Ectodermal cell (in vitro differentiated cells): ENCODE measurements at regions not wholly inside any gene's neighbourhood (a gene's known extent, or its start where the extent isn't known, plus 50 kb on each side); places are given as distances from the start of the nearest gene placed in this dataset.

ENCODE experiments used
- H3K27ac ChIP-seq: 2 replicates; pipeline ENCODE4 v1.7.0; 2013; ENCODE audit warnings: mild to moderate bottlenecking, low read depth, low read length; ENCODE audit not compliant: insufficient read depth, poor library complexity, severe bottlenecking
- H3K27me3 ChIP-seq: 2 replicates; pipeline ENCODE4 v1.7.0; 2013; ENCODE audit warnings: mild to moderate bottlenecking, low read length; ENCODE audit not compliant: insufficient read depth, control insufficient read depth, poor library complexity, severe bottlenecking
- H3K36me3 ChIP-seq: one replicate; pipeline ENCODE4 v1.7.0; 2013; ENCODE audit warnings: low read length; ENCODE audit not compliant: control insufficient read depth, insufficient read depth
- H3K4me1 ChIP-seq: one replicate; pipeline ENCODE4 v1.7.0; 2013; ENCODE audit warnings: low read length; ENCODE audit not compliant: control insufficient read depth, insufficient read depth
- H3K4me3 ChIP-seq: 2 replicates; pipeline ENCODE4 v1.7.0; 2013; ENCODE audit warnings: low read depth, low read length, control low read depth; ENCODE audit not compliant: insufficient read depth
- H3K9me3 ChIP-seq: 2 replicates; pipeline ENCODE4 v1.7.0; 2013; ENCODE audit warnings: mild to moderate bottlenecking, low read length, moderate library complexity; ENCODE audit not compliant: control insufficient read depth
- whole genome bisulfite sequencing, 2 experiments: methylation state at CpG; one replicate each; pipeline ENCODE4 v1.1.7; 2013; ENCODE audit warnings: missing lambda C conversion rate in 2 of 2; 5-methylcytosine and 5-hydroxymethylcytosine counted together

DNA sequence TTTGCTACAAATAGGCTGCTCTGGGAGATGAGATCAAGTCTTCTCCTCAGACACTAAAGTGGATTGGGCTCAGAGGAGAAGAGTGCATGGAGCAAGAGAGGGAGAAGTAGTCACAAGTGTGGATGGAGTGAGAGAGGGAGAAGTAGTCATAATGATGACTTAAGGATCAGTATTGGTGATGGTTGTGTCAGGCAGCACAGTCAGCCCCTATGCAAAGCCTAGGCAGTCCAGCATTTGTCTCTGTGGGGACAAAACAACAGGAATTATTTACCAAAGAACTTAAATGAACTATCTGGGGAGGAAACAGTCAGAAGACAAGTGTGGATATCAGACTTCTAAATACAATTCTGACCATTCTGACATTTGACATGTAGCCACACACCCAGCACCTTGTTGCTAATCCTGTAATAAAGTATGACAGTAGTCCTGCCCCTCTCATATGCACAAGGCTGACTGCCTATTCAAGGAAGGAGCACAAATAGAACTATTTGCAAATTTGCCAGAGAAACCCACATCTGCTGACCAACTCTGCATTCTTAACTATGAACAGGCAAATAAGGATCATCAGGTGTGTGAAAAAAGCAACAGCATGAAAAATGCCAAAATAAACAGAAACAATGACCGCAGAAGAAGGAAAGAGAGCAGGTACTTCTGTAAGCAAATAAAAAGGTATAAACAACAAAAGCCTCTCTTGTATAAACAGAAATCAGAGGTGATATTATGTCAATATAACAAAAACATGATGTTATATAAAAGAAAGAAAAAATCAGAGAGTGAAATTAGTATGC, 1597.9 kb upstream of the ACVR2A start:
- no peak overlapping the region for H3K4me3 ChIP-seq
- no peaks in the 10 kb centered on the region for H3K36me3 ChIP-seq
- H3K27me3 ChIP-seq = no peaks in the 10 kb centered on the region
- 0% methylated on average over 1 of the region's 1 CpG; no CpG with 5 or more reads in 1 of the 2 experiments for WGBS, 2 experiments
- H3K9me3 ChIP-seq = no peaks in the 10 kb centered on the region
- no peaks in the 10 kb centered on the region for H3K4me1 ChIP-seq
- no peak overlapping the region for H3K27ac ChIP-seq

- Histone ChIP-seq H3K27ac (no peak overlapping the region), H3K27me3 (no peaks in the 10 kb centered on the region), H3K9me3 (no peaks in the 10 kb centered on the region), H3K4me3 (no peak overlapping the region), H3K36me3 (no peaks in the 10 kb centered on the region), H3K4me1 (no peaks in the 10 kb centered on the region)
- 79% methylated on average over 2 of the region's 3 CpGs; no CpG with 5 or more reads in 1 of the 2 experiments for WGBS, 2 experiments
Measured at GRCh38 chr2:146246002-146246735, 1598.7 kb upstream of the ACVR2A start.

GRCh38 chr2:146244830-146245229, 1600.0 kb upstream of the ACVR2A start:
- H3K4me1 ChIP-seq = no peaks in the 10 kb centered on the region
- 89% methylated on average over 1 of the region's 2 CpGs; no CpG with 5 or more reads in 1 of the 2 experiments for WGBS, 2 experiments
- no peaks in the 10 kb centered on the region for H3K27me3 ChIP-seq
- H3K36me3 ChIP-seq = no peaks in the 10 kb centered on the region
- H3K9me3 ChIP-seq = no peaks in the 10 kb centered on the region
- H3K4me3 ChIP-seq = no peak overlapping the region
- no peak overlapping the region for H3K27ac ChIP-seq

GRCh38 chr2:146244131-146244530, 1600.7 kb upstream of the ACVR2A start:
- H3K27me3 ChIP-seq = no peaks in the 10 kb centered on the region
- no peak overlapping the region for H3K4me3 ChIP-seq
- no peaks in the 10 kb centered on the region for H3K4me1 ChIP-seq
- no peak overlapping the region for H3K27ac ChIP-seq
- no peaks in the 10 kb centered on the region for H3K36me3 ChIP-seq
- H3K9me3 ChIP-seq = no peaks in the 10 kb centered on the region
- 64 to 79% methylated on average over 1 to 2 of the region's 2 CpGs for WGBS, 2 experiments

GRCh38 chr2:146241023-146241422, 1603.8 kb upstream of the ACVR2A start:
- Histone ChIP-seq H3K4me3 (no peak overlapping the region), H3K9me3 (no peaks in the 10 kb centered on the region), H3K27ac (no peak overlapping the region), H3K27me3 (no peaks in the 10 kb centered on the region), H3K36me3 (no peaks in the 10 kb centered on the region), H3K4me1 (no peaks in the 10 kb centered on the region)
- 79 to 86% methylated on average over 1 of the region's 1 CpG for WGBS, 2 experiments

- Histone ChIP-seq H3K27me3 (no peaks in the 10 kb centered on the region), H3K27ac (no peak overlapping the region), H3K4me1 (no peaks in the 10 kb centered on the region), H3K9me3 (no peaks in the 10 kb centered on the region), H3K4me3 (no peak overlapping the region), H3K36me3 (no peaks in the 10 kb centered on the region)
- 67 to 93% methylated on average over 1 to 2 of the region's 2 CpGs for WGBS, 2 experiments
Measured at GRCh38 chr2:146240391-146240790, 1604.4 kb upstream of the ACVR2A start.

DNA sequence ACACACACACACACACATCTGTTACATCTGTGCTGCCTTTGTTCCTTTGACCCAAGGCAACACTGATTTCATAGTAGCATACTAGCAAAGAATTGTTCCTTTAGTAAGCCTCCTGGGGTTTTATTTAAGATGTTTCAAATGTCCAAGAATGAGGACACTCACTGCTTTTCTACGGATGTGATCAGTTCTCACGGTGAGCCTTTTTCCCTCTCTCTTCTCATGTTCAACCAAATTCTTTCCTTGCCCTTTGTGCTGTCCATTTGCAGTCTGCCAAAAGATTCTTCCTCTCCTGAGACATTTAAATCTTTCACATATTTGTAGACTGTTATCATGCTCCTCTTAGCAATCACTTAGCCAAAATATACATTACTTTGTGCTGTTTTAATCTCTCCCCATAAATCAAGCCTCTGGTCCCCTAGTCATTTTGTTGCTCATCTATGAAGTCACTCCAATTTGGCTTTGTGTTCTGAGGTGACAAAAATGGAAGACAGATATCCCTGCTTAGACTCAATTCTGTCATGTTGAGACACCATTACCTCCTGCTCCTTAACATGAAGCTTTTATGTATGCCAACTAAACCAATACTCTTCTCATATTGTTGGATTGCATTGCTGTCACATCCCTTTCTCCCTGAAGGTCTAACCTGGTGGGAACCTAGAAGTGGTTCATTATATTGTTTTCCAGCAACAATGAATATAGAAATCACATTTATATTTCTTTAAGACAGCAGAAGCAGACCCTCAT, 1605.3 kb upstream of the ACVR2A start:
- no peak overlapping the region for H3K27ac ChIP-seq
- 79 to 84% methylated on average over 2 of the region's 2 CpGs for whole genome bisulfite sequencing, 2 experiments
- H3K9me3 ChIP-seq = no peaks in the 10 kb centered on the region
- no peaks in the 10 kb centered on the region for H3K36me3 ChIP-seq
- H3K4me1 ChIP-seq = no peaks in the 10 kb centered on the region
- H3K4me3 ChIP-seq = no peak overlapping the region
- H3K27me3 ChIP-seq = no peaks in the 10 kb centered on the region

DNA sequence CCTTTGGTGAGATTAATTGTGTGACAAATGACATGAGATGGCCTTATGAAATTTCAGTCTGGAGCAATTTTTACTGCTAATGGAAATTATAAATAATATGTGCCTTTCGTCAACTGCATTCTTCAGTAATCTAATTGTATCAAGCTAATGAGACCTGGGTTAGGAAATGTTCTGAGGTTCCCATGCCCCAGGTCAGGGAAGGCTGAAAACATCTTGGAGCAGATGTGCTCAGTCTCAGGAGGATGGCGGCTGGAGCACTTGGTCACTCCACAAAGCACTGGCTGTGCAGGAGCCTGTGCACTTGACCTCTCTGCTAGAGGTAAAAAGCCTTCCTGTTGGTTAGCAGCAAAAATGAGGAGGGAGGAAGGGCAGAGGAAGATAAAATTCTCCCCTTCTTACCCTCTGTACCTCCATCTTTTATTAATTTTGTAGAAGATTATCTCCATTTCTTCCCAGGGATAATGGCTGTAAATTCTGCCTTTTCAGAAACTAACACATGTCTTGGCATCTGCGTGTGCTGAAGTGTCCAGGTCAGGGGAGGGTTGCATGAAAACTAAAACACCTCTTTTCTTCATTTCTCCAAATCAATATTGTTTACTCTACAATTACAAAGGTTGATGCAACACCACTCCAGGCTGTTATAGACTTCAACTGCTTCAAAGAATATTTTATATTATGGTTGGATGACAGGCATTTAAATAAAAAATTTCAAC, 1606.4 kb upstream of the ACVR2A start:
- 96% methylated on average over 3 of the region's 3 CpGs for WGBS, 2 experiments
- Histone ChIP-seq H3K27ac (no peak overlapping the region), H3K36me3 (no peaks in the 10 kb centered on the region), H3K4me1 (no peaks in the 10 kb centered on the region), H3K27me3 (no peaks in the 10 kb centered on the region), H3K4me3 (no peak overlapping the region), H3K9me3 (no peaks in the 10 kb centered on the region)

GRCh38 chr2:146235158-146235557, 1609.7 kb upstream of the ACVR2A start:
- Histone ChIP-seq H3K27me3 (no peaks in the 10 kb centered on the region), H3K9me3 (no peaks in the 10 kb centered on the region), H3K27ac (no peak overlapping the region), H3K4me1 (no peaks in the 10 kb centered on the region), H3K36me3 (no peaks in the 10 kb centered on the region), H3K4me3 (no peak overlapping the region)
- 94 to 95% methylated on average over 1 to 3 of the region's 3 CpGs for WGBS, 2 experiments
